HL-60 (cell line): ENCODE measurements at regions not wholly inside any gene's neighbourhood (a gene's known extent, or its start where the extent isn't known, plus 50 kb on each side); places are given as distances from the start of the nearest gene placed in this dataset.

ENCODE experiments used
- CTCF ChIP-seq: IDR thresholded peaks from one replicate; pipeline ENCODE4 v1.5.1; 2011; ENCODE audit warnings: low read length, control low read depth, inconsistent platforms; ENCODE audit not compliant: insufficient read depth
- POLR2AphosphoS5 ChIP-seq: IDR thresholded peaks from 2 replicates; pipeline ENCODE4 v1.6.1; 2012; ENCODE audit warnings: low read depth

- no peak for TF ChIP-seq CTCF
- no peak for TF ChIP-seq POLR2AphosphoS5
Observed at GRCh38 chr13:75170311-75170710, 311.7 kb downstream of the TBC1D4 start.
